GM23338 (cell line): ENCODE measurements at regions not wholly inside any gene's neighbourhood (a gene's known extent, or its start where the extent isn't known, plus 50 kb on each side); places are given as distances from the start of the nearest gene placed in this dataset.

Experiments
- ATAC-seq: fragments of 200-7000 bp; cut with Tn5 transposase; 3 replicates; pipeline ENCODE4 v1.9.1; 2020
- DNase-seq: peaks from one replicate; pipeline ENCODE4 v3.0.0-alpha.2; 2015; ENCODE audit warnings: low spot score
- H2AFZ ChIP-seq: fragments of 200-600 bp; sonication (generic); 2 replicates; pipeline ENCODE4 v1.8.0; 2016; ENCODE audit warnings: antibody characterized with exemption, mild to moderate bottlenecking, moderate library complexity
- H3F3A ChIP-seq: fragments of 200-600 bp; sonication (generic); replicated peaks from 2 replicates; pipeline ENCODE4 v1.8.0; 2017; ENCODE audit warnings: antibody characterized with exemption, mixed run types, low read depth
- H3K27ac ChIP-seq: fragments of 200-600 bp; sonication (generic); 2 replicates; pipeline ENCODE4 v1.6.1; 2016; ENCODE audit warnings: low read depth
- H3K27me3 ChIP-seq: fragments of 200-600 bp; sonication (generic); 2 replicates; pipeline ENCODE4 v1.8.0; 2016; ENCODE audit warnings: mild to moderate bottlenecking, mixed run types, moderate library complexity; ENCODE audit not compliant: insufficient read depth
- H3K36me3 ChIP-seq: fragments of 200-600 bp; sonication (generic); 2 replicates; pipeline ENCODE4 v1.8.0; 2016; ENCODE audit warnings: mild to moderate bottlenecking; ENCODE audit not compliant: insufficient read depth
- H3K4me1 ChIP-seq: fragments of 200-600 bp; sonication (generic); 2 replicates; pipeline ENCODE4 v1.8.0; 2016; ENCODE audit warnings: mild to moderate bottlenecking, moderate library complexity; ENCODE audit not compliant: insufficient read depth
- H3K4me2 ChIP-seq: fragments of 200-600 bp; sonication (generic); 2 replicates; pipeline ENCODE4 v1.7.1; 2017; ENCODE audit warnings: mixed run types
- H3K4me3 ChIP-seq: fragments of 200-600 bp; sonication (generic); 2 replicates; pipeline ENCODE4 v1.6.1; 2016; ENCODE audit warnings: mixed run types
- H3K79me2 ChIP-seq: fragments of 200-600 bp; sonication (generic); replicated peaks from 2 replicates; pipeline ENCODE4 v1.8.0; 2017; ENCODE audit warnings: mild to moderate bottlenecking; ENCODE audit not compliant: insufficient read depth
- H3K9me2 ChIP-seq: fragments of 200-600 bp; sonication (generic); 2 replicates; pipeline ENCODE4 v1.8.0; 2017; ENCODE audit not compliant: insufficient read depth
- H4K20me1 ChIP-seq: fragments of 200-600 bp; sonication (generic); replicated peaks from 2 replicates; pipeline ENCODE4 v1.8.0; 2017; ENCODE audit warnings: mild to moderate bottlenecking; ENCODE audit not compliant: insufficient read depth
- H3K27ac Mint-ChIP-seq: 2 replicates; pipeline ENCODE4 v1.8.0; 2020; ENCODE audit warnings: inconsistent platforms, mild to moderate bottlenecking, moderate library complexity, mixed read lengths
- H3K27me3 Mint-ChIP-seq: 3 replicates; pipeline ENCODE4 v1.8.0; 2022; ENCODE audit warnings: low read depth, mild to moderate bottlenecking, moderate library complexity, mixed read lengths, inconsistent platforms; ENCODE audit not compliant: insufficient read depth, poor library complexity
- H3K36me3 Mint-ChIP-seq: 3 replicates; pipeline ENCODE4 v1.8.0; 2021; ENCODE audit warnings: low read depth, mild to moderate bottlenecking, inconsistent platforms, moderate library complexity, mixed read lengths
- H3K4me1 Mint-ChIP-seq: 3 replicates; pipeline ENCODE4 v1.8.0; 2020; ENCODE audit warnings: mild to moderate bottlenecking, inconsistent platforms, mixed read lengths
- H3K4me3 Mint-ChIP-seq: 3 replicates; pipeline ENCODE4 v1.8.0; 2021; ENCODE audit warnings: moderate library complexity, mild to moderate bottlenecking, inconsistent platforms, mixed read lengths
- H3K9me3 Mint-ChIP-seq: 3 replicates; pipeline ENCODE4 v1.8.0; 2020; ENCODE audit warnings: moderate library complexity, mild to moderate bottlenecking, inconsistent platforms, mixed read lengths
- EZH2 ChIP-seq: fragments of 200-600 bp; sonication (generic); IDR thresholded peaks from one replicate; pipeline ENCODE4 v1.8.0; 2017; ENCODE audit warnings: antibody characterized with exemption, mild to moderate bottlenecking, low read depth; ENCODE audit not compliant: unreplicated experiment
- EZH2phosphoT487 ChIP-seq: fragments of 200-600 bp; sonication (generic); IDR thresholded peaks from one replicate; pipeline ENCODE4 v1.8.1; 2018; ENCODE audit warnings: antibody characterized with exemption; ENCODE audit not compliant: unreplicated experiment
- NANOG ChIP-seq: IDR thresholded peaks from 2 replicates; pipeline ENCODE4 v1.6.1; 2016; ENCODE audit warnings: antibody characterized with exemption, borderline replicate concordance
- POLR2AphosphoS5 ChIP-seq: IDR thresholded peaks from 2 replicates; pipeline ENCODE4 v1.6.1; 2016; ENCODE audit warnings: antibody characterized with exemption, low read depth
- ZNF331 ChIP-seq: fragments of 250-450 bp; sonication (Bioruptor Pico); IDR thresholded peaks from 2 replicates; pipeline ENCODE4 v1.5.0; 2020; ENCODE audit warnings: low read depth, mild to moderate bottlenecking, moderate library complexity
- ZNF462 ChIP-seq: fragments of 250-450 bp; sonication (Bioruptor Pico); IDR thresholded peaks from 2 replicates; pipeline ENCODE4 v1.5.0; 2020; ENCODE audit warnings: mild to moderate bottlenecking, moderate library complexity

- H3K27me3 Mint-ChIP-seq = peaks cover 5% of the 10 kb centered on the region
These were observed 319.8 kb upstream of the TLE3 start for GRCh38 chr15:70417535-70417934.

More at GRCh38 chr15:70417535-70417934, 319.8 kb upstream of the TLE3 start:
- H3K4me3 ChIP-seq = no peak overlapping the region
- Mint-ChIP-seq H3K4me1 (peaks cover 13% of the 10 kb centered on the region), H3K4me3 (no peak overlapping the region), H3K36me3 (no peaks in the 10 kb centered on the region), H3K27ac (no peak overlapping the region), H3K9me3 (no peaks in the 10 kb centered on the region)
- H2AFZ ChIP-seq = no peak overlapping the region
- no peaks in the 10 kb centered on the region for H3K27me3 ChIP-seq
- no peak for ATAC-seq
- no peak for TF ChIP-seq NANOG
- no peak for TF ChIP-seq ZNF331 (CRISPR knock-in tag)
- TF ChIP-seq EZH2phosphoT487 = no peak
- no peak for TF ChIP-seq POLR2AphosphoS5
- no peak for TF ChIP-seq ZNF462 (CRISPR knock-in tag)
- TF ChIP-seq EZH2 = no peak
- no peaks in the 10 kb centered on the region for H3K36me3 ChIP-seq
- H3F3A ChIP-seq = no peaks in the 10 kb centered on the region
- H3K4me2 ChIP-seq = no peak overlapping the region
- DNase-seq = no peak
- H3K9me2 ChIP-seq = no peaks in the 10 kb centered on the region; the same call in 1 of the 2 replicates
- H3K27ac ChIP-seq = no peak overlapping the region
- no peaks in the 10 kb centered on the region for H3K4me1 ChIP-seq
- no peaks in the 10 kb centered on the region for H3K79me2 ChIP-seq
- no peaks in the 10 kb centered on the region for H4K20me1 ChIP-seq
